HepG2 (cell line): ENCODE measurements at regions not wholly inside any gene's neighbourhood (a gene's known extent, or its start where the extent isn't known, plus 50 kb on each side); places are given as distances from the start of the nearest gene placed in this dataset.

Source experiments
- ATAC-seq: fragments of 200-7000 bp; cut with Tn5 transposase; 3 replicates; pipeline ENCODE4 v1.9.1; 2020; ENCODE audit warnings: mild to moderate bottlenecking, moderate library complexity
- BruUV-seq: library from RNA; stranded (reverse); fragments of 400-500 nt; replicated peaks from 2 replicates; lab custom pipeline; 2021; lab: Mats Ljungman, UMichigan
- CTCF ChIA-PET: fragments of 300-600 bp; formaldehyde crosslinking; extraction: SDS; loops from one replicate; lab custom pipeline; 2021; ENCODE audit warnings: low total read pairs, inconsistent platforms, low intra/inter-chr PET ratio; lab: Yijun Ruan, JAX
- POLR2A ChIA-PET: fragments of 350-600 bp; sonication (Branson Sonifier 250); formaldehyde crosslinking; loops from one replicate; lab custom pipeline; 2020; ENCODE audit warnings: antibody characterized with exemption, inconsistent platforms; lab: Yijun Ruan, JAX
- DNase-seq: peaks from one replicate; pipeline ENCODE4 v3.0.0-alpha.2; 2015; ENCODE audit warnings: low spot score
- FAIRE-seq: peaks from 3 replicates; lab custom pipeline; 2011; peaks lifted over from hg19 to GRCh38; lab: Jason Lieb, UNC
- H2AFZ ChIP-seq: one replicate; pipeline ENCODE4 v1.6.1; 2011; ENCODE audit warnings: low read length, inconsistent platforms
- H3K27ac ChIP-seq: fragments of 300-600 bp; 3 replicates; pipeline ENCODE4 v1.8.0; 2011; ENCODE audit warnings: mixed run types, mild to moderate bottlenecking, mixed read lengths, low read length, inconsistent platforms; ENCODE audit not compliant: insufficient read depth; ENCODE audit errors: extremely low read length
- H3K27me3 ChIP-seq, 2 experiments: fragments of 200-600 bp in 1 of 2; 2 replicates in 1 of 2; 3 replicates in 1 of 2; pipeline versions ENCODE4 v1.6.0 to v1.8.0; 2011; ENCODE audit warnings: low read length in 2 of 2, mild to moderate bottlenecking in 2 of 2, moderate library complexity in 2 of 2, inconsistent platforms in 1 of 2; ENCODE audit not compliant: insufficient read depth in 2 of 2, control insufficient read depth in 1 of 2
- H3K36me3 ChIP-seq, 2 experiments: fragments of 200-600 bp in 1 of 2; replicated peaks in 1 of 2; 2 replicates in 1 of 2; 3 replicates in 1 of 2; pipeline versions ENCODE4 v1.5.1 to v1.8.0; 2011; ENCODE audit warnings: low read length in 2 of 2, inconsistent platforms in 1 of 2; ENCODE audit not compliant: insufficient read depth in 2 of 2, control insufficient read depth in 1 of 2
- H3K4me1 ChIP-seq: 2 replicates; pipeline ENCODE4 v1.5.1; 2012; ENCODE audit warnings: low read length, inconsistent platforms; ENCODE audit not compliant: insufficient read depth
- H3K4me2 ChIP-seq: 2 replicates; pipeline ENCODE4 v1.6.0; 2011; ENCODE audit warnings: low read depth, low read length, inconsistent platforms
- H3K4me3 ChIP-seq, 3 experiments: fragments of 200-600 bp in 1 of 3; sonication (generic), shearing (Covaris generic) in 1 of 3; replicated peaks in 1 of 3; 2 replicates each; pipeline ENCODE4 v1.5.1; 2011 to 2016; ENCODE audit warnings: low read length in 3 of 3, inconsistent platforms in 2 of 3, low read depth in 2 of 3, mild to moderate bottlenecking in 2 of 3, control low read depth in 1 of 3, mixed read lengths in 1 of 3; ENCODE audit not compliant: insufficient read depth in 1 of 3
- H3K79me2 ChIP-seq: one replicate; pipeline ENCODE4 v1.6.1; 2011; ENCODE audit warnings: low read length, inconsistent platforms; ENCODE audit not compliant: insufficient read depth
- H3K9ac ChIP-seq: 2 replicates; pipeline ENCODE4 v1.6.0; 2011; ENCODE audit warnings: mild to moderate bottlenecking, low read depth, low read length, inconsistent platforms; ENCODE audit not compliant: insufficient read depth
- H3K9me3 ChIP-seq: 2 replicates; pipeline ENCODE4 v1.5.1; 2012; ENCODE audit warnings: mild to moderate bottlenecking, low read length
- H4K20me1 ChIP-seq: 2 replicates; pipeline ENCODE4 v1.6.0; 2011; ENCODE audit warnings: inconsistent platforms, mild to moderate bottlenecking, low read length, moderate library complexity; ENCODE audit not compliant: insufficient read depth
- ATM ChIP-seq: fragments of 450-650 bp; IDR thresholded peaks from 2 replicates; pipeline ENCODE4 v1.7.1; 2017; ENCODE audit warnings: mild to moderate bottlenecking, borderline replicate concordance
- BRCA1 ChIP-seq: sonication (generic); formaldehyde crosslinking; IDR thresholded peaks from 2 replicates; pipeline ENCODE4 v1.4.0; 2020; ENCODE audit warnings: missing genetic modification reagents
- HOXA7 ChIP-seq: sonication (generic); formaldehyde crosslinking; IDR thresholded peaks from 2 replicates; pipeline ENCODE4 v1.8.1; 2022; ENCODE audit warnings: mild to moderate bottlenecking, missing genetic modification reagents, moderate library complexity
- KLF16 ChIP-seq, 2 experiments: sonication (generic) in 1 of 2; formaldehyde crosslinking in 1 of 2; IDR thresholded peaks; 2 replicates each; pipeline versions ENCODE4 v1.6.1 to v1.8.0; 2016 to 2023; ENCODE audit warnings: missing genetic modification reagents in 2 of 2, missing compliant biosample characterization in 1 of 2
- POLR2A ChIP-seq, 2 experiments: IDR thresholded peaks; 2 replicates each; pipeline ENCODE4 v1.6.1; 2011; ENCODE audit warnings: low read depth in 2 of 2, low read length in 2 of 2, mild to moderate bottlenecking in 1 of 2, moderate library complexity in 1 of 2; ENCODE audit not compliant: insufficient read depth in 1 of 2
- RFX1 ChIP-seq: fragments of 450-650 bp; IDR thresholded peaks from 2 replicates; pipeline ENCODE4 v1.6.1; 2017
- STAG1 ChIP-seq: sonication (generic); formaldehyde crosslinking; IDR thresholded peaks from 2 replicates; pipeline ENCODE4 v1.4.0; 2020; ENCODE audit warnings: missing genetic modification reagents
- TEAD3 ChIP-seq: optimal IDR thresholded peaks from 2 replicates; pipeline ENCODE3; 2016; ENCODE audit warnings: borderline replicate concordance
- ZBTB8A ChIP-seq: sonication (generic); formaldehyde crosslinking; IDR thresholded peaks from 2 replicates; pipeline ENCODE4 v1.4.0; 2020; ENCODE audit warnings: mild to moderate bottlenecking, low read depth, missing genetic modification reagents, borderline replicate concordance
- ZNF451 ChIP-seq: sonication (generic); formaldehyde crosslinking; IDR thresholded peaks from 2 replicates; pipeline ENCODE4 v1.5.0; 2020; ENCODE audit warnings: mild to moderate bottlenecking, missing genetic modification reagents
- ZNF670 ChIP-seq: sonication (generic); formaldehyde crosslinking; IDR thresholded peaks from 2 replicates; pipeline ENCODE4 v1.8.0; 2022; ENCODE audit warnings: mild to moderate bottlenecking, missing genetic modification reagents, borderline replicate concordance
- WGBS: methylation state at CpG from one replicate; pipeline ENCODE4 v1.1.6; 2017; ENCODE audit warnings: low lambda C conversion rate; 5-methylcytosine and 5-hydroxymethylcytosine counted together
- in situ Hi-C: cut with HindIII; loops from 2 replicates; pipeline ENCODE4 v1.10.0; 2017; ENCODE audit warnings: low pct_unique_long_range_greater_than_20kb; ENCODE audit not compliant: extremely low pct_ligation_motif_present
- intact Hi-C: fragments of 100-400 bp; cut with micrococcal nuclease; formaldehyde crosslinking; loops from one replicate; pipeline ENCODE4 v1.10.0; 2022; ENCODE audit not compliant: unreplicated experiment
- TF ChIP-seq, protein P1 (sequence below): sonication (generic); formaldehyde crosslinking; IDR thresholded peaks from 2 replicates; pipeline ENCODE4 v1.8.0; 2022; ENCODE audit warnings: mild to moderate bottlenecking, missing genetic modification reagents, borderline replicate concordance
- TF ChIP-seq, protein P2 (sequence below): sonication (generic); formaldehyde crosslinking; IDR thresholded peaks from 2 replicates; pipeline ENCODE4 v1.9.0; 2021; ENCODE audit warnings: missing genetic modification reagents, mild to moderate bottlenecking, borderline replicate concordance
- TF ChIP-seq, protein P3 (sequence below): sonication (generic); formaldehyde crosslinking; IDR thresholded peaks from 2 replicates; pipeline ENCODE4 v1.5.0; 2020; ENCODE audit warnings: mild to moderate bottlenecking, missing genetic modification reagents
- TF ChIP-seq, protein P4 (sequence below): sonication (generic); formaldehyde crosslinking; IDR thresholded peaks from 2 replicates; pipeline ENCODE4 v1.5.1; 2020; ENCODE audit warnings: missing genetic modification reagents, mild to moderate bottlenecking, borderline replicate concordance
- TF ChIP-seq, protein P5 (sequence below): sonication (generic); IDR thresholded peaks from 2 replicates; pipeline ENCODE4 v1.6.1; 2016; ENCODE audit warnings: low read depth, borderline replicate concordance
- TF ChIP-seq, protein P6 (sequence below): sonication (generic); formaldehyde crosslinking; IDR thresholded peaks from 2 replicates; pipeline ENCODE4 v1.4.0; 2020; ENCODE audit warnings: missing genetic modification reagents

DNA sequence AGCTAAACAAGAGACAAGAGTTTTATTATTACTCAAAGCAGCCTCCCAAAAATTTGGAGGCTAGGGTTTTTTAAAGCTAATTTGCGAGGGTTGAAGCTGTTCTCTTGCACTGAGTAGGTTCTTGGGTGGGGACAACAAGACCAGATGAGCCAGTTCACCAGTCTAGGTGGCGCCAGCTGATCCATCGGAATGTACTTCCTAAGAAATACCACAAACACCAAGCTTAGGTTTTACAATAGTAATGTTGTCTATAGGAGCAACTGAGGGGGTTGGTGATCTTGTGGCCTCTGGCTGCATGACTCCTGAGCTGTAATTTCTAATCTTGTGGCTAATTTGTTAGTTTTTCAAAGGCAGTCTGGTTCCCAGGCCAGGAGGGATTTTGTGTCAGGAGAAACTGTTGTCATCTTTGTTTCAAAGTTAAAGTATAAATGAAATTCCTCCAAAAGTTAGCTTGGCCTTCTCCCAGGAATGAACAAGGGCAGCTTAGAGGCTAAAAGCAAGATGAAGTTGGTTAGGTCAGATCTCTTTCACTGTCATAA lies 130.6 kb downstream of the SLC7A11 start:
- peak; percentile 66 for FAIRE-seq
- DNase-seq: peak; percentile 59
- ChIA-PET CTCF (no interaction called here), POLR2A (interaction anchor here (1.1 kb wide), 1 partner anchor 131 kb away, joined by 3 read pairs; the partner anchor contains the start of gene SLC7A11)
- H3K4me1 ChIP-seq: peaks cover 50% of the 10 kb centered on the region
- H3K36me3 ChIP-seq: no peaks in the 10 kb centered on the region
- WGBS: 81% methylated on average over 3 of the region's 3 CpGs
- H4K20me1 ChIP-seq: no peaks in the 10 kb centered on the region
- H3K4me2 ChIP-seq: no peak overlapping the region
- H3K9me3 ChIP-seq: peaks cover 8% of the 10 kb centered on the region
- no peak overlapping the region for H3K9ac ChIP-seq
- no peaks in the 10 kb centered on the region for H3K79me2 ChIP-seq
- in situ Hi-C loops (no loop called here), intact Hi-C loops (loop anchor here (5.0 kb wide), 1 partner anchor 46 kb away; no protein-coding TSS in a partner anchor)
- no peaks in the 10 kb centered on the region for H3K27me3 ChIP-seq
- no peak overlapping the region for H2AFZ ChIP-seq
- no peak overlapping the region for H3K27ac ChIP-seq
- peak; percentile 55 for ATAC-seq
- no TSS peak for BruUV-seq
- no peak overlapping the region for H3K4me3 ChIP-seq
- no peak for TF ChIP-seq ATM
- TF ChIP-seq STAG1 (CRISPR knock-in tag): peak; percentile 14; the same call in 1 of the 2 replicates
- TF ChIP-seq, protein P1, sequence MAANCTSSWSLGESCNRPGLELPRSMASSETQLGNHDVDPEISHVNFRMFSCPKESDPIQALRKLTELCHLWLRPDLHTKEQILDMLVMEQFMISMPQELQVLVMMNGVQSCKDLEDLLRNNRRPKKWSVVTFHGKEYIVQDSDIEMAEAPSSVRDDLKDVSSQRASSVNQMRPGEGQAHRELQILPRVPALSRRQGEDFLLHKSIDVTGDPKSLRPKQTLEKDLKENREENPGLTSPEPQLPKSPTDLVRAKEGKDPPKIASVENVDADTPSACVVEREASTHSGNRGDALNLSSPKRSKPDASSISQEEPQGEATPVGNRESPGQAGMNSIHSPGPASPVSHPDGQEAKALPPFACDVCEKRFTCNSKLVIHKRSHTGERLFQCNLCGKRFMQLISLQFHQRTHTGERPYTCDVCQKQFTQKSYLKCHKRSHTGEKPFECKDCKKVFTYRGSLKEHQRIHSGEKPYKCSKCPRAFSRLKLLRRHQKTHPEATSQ (CRISPR knock-in tag): peak; percentile 47; the same call in 1 of the 2 replicates
- TF ChIP-seq, protein P2, sequence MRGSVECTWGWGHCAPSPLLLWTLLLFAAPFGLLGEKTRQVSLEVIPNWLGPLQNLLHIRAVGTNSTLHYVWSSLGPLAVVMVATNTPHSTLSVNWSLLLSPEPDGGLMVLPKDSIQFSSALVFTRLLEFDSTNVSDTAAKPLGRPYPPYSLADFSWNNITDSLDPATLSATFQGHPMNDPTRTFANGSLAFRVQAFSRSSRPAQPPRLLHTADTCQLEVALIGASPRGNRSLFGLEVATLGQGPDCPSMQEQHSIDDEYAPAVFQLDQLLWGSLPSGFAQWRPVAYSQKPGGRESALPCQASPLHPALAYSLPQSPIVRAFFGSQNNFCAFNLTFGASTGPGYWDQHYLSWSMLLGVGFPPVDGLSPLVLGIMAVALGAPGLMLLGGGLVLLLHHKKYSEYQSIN: no peak
- TF ChIP-seq, protein P3, sequence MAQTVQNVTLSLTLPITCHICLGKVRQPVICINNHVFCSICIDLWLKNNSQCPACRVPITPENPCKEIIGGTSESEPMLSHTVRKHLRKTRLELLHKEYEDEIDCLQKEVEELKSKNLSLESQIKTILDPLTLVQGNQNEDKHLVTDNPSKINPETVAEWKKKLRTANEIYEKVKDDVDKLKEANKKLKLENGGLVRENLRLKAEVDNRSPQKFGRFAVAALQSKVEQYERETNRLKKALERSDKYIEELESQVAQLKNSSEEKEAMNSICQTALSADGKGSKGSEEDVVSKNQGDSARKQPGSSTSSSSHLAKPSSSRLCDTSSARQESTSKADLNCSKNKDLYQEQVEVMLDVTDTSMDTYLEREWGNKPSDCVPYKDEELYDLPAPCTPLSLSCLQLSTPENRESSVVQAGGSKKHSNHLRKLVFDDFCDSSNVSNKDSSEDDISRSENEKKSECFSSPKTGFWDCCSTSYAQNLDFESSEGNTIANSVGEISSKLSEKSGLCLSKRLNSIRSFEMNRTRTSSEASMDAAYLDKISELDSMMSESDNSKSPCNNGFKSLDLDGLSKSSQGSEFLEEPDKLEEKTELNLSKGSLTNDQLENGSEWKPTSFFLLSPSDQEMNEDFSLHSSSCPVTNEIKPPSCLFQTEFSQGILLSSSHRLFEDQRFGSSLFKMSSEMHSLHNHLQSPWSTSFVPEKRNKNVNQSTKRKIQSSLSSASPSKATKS: no peak
- TF ChIP-seq, protein P4, sequence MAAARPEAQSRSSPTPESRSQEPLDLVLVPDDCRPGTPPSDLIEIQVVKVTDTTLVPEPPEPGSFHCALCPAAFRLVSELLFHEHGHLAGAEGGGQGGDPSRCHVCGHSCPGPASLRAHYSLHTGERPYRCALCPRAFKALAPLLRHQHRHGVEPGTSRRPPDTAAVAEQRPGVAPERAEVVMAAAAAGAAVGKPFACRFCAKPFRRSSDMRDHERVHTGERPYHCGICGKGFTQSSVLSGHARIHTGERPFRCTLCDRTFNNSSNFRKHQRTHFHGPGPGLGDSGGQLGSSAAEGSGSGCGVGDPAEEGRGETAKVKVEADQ (CRISPR knock-in tag): no peak
- TF ChIP-seq POLR2A (IDR thresholded peaks at IDR 0.05; ENCODE audit: insufficient read depth in 1 of 2, low read depth in 2 of 2, low read length in 2 of 2): no peak
- TF ChIP-seq ZBTB8A (CRISPR knock-in tag): no peak
- TF ChIP-seq KLF16 (CRISPR knock-in tag; IDR thresholded peaks at IDR 0.05): no peak
- no peak for TF ChIP-seq BRCA1 (CRISPR knock-in tag)
- no peak for TF ChIP-seq ZNF451 (CRISPR knock-in tag)
- TF ChIP-seq TEAD3: peak; percentile 17
- TF ChIP-seq, protein P5, sequence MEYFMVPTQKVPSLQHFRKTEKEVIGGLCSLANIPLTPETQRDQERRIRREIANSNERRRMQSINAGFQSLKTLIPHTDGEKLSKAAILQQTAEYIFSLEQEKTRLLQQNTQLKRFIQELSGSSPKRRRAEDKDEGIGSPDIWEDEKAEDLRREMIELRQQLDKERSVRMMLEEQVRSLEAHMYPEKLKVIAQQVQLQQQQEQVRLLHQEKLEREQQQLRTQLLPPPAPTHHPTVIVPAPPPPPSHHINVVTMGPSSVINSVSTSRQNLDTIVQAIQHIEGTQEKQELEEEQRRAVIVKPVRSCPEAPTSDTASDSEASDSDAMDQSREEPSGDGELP: peak; percentile 25; the same call in 1 of the 2 replicates
- no peak for TF ChIP-seq HOXA7 (CRISPR knock-in tag)
- TF ChIP-seq, protein P6, sequence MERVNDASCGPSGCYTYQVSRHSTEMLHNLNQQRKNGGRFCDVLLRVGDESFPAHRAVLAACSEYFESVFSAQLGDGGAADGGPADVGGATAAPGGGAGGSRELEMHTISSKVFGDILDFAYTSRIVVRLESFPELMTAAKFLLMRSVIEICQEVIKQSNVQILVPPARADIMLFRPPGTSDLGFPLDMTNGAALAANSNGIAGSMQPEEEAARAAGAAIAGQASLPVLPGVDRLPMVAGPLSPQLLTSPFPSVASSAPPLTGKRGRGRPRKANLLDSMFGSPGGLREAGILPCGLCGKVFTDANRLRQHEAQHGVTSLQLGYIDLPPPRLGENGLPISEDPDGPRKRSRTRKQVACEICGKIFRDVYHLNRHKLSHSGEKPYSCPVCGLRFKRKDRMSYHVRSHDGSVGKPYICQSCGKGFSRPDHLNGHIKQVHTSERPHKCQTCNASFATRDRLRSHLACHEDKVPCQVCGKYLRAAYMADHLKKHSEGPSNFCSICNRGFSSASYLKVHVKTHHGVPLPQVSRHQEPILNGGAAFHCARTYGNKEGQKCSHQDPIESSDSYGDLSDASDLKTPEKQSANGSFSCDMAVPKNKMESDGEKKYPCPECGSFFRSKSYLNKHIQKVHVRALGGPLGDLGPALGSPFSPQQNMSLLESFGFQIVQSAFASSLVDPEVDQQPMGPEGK (CRISPR knock-in tag): no peak
- no peak for TF ChIP-seq ZNF670 (CRISPR knock-in tag)
- TF ChIP-seq RFX1: no peak
